PC-9 (cell line): ENCODE measurements at regions not wholly inside any gene's neighbourhood (a gene's known extent, or its start where the extent isn't known, plus 50 kb on each side); places are given as distances from the start of the nearest gene placed in this dataset.

Experiments used
- EZH2 ChIP-seq: fragments of 200-600 bp; sonication (generic); IDR thresholded peaks from 2 replicates; pipeline ENCODE4 v1.8.0; 2017; ENCODE audit warnings: antibody characterized with exemption, low read depth
- TF ChIP-seq, protein P1 (sequence below): fragments of 200-600 bp; sonication (generic); conservative IDR thresholded peaks from 2 replicates; pipeline ENCODE4 v1.6.1; 2017; ENCODE audit warnings: mixed run types, antibody characterized with exemption, mild to moderate bottlenecking, moderate library complexity

DNA sequence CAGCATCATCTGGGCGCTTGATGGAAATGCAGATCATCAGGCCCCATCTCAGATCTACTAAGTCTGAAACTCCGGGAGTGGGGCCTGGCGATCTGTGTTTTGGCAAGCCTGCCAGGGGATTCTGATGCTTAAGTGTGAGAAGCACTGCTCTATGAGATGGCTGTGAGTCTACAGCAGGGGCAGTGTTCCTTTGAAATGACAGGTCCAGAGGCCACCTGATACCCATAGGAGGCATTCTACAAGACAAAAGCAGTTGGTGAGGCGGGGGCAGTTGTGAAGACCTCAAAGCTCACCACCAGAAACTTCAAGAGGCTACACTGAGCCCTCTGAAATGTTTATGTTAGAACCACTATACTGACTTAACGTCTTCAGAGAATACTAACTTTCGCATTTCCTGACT is 86.9 kb upstream of the SPATA31D4 start:
- TF ChIP-seq, protein P1, sequence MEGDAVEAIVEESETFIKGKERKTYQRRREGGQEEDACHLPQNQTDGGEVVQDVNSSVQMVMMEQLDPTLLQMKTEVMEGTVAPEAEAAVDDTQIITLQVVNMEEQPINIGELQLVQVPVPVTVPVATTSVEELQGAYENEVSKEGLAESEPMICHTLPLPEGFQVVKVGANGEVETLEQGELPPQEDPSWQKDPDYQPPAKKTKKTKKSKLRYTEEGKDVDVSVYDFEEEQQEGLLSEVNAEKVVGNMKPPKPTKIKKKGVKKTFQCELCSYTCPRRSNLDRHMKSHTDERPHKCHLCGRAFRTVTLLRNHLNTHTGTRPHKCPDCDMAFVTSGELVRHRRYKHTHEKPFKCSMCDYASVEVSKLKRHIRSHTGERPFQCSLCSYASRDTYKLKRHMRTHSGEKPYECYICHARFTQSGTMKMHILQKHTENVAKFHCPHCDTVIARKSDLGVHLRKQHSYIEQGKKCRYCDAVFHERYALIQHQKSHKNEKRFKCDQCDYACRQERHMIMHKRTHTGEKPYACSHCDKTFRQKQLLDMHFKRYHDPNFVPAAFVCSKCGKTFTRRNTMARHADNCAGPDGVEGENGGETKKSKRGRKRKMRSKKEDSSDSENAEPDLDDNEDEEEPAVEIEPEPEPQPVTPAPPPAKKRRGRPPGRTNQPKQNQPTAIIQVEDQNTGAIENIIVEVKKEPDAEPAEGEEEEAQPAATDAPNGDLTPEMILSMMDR = no peak
- no peak for TF ChIP-seq EZH2
